DND-41 (cell line): ENCODE measurements at regions not wholly inside any gene's neighbourhood (a gene's known extent, or its start where the extent isn't known, plus 50 kb on each side); places are given as distances from the start of the nearest gene placed in this dataset.

ENCODE experiments used
- ATAC-seq: fragments of 200-7000 bp; cut with Tn5 transposase; 3 replicates; pipeline ENCODE4 v1.9.1; 2021; ENCODE audit warnings: low read depth; ENCODE audit not compliant: insufficient read depth
- DNase-seq: peaks from one replicate; pipeline ENCODE4 v3.0.0-alpha.2; 2020
- H2AFZ ChIP-seq: 2 replicates; pipeline ENCODE4 v1.6.0; 2012; ENCODE audit warnings: low read depth, low read length
- H3K27ac ChIP-seq: 2 replicates; pipeline ENCODE4 v1.5.1; 2012; ENCODE audit warnings: low read length, inconsistent platforms
- H3K27me3 ChIP-seq: fragments of 200-600 bp; sonication (generic); 2 replicates; pipeline ENCODE4 v1.6.0; 2012; ENCODE audit warnings: low read length, mild to moderate bottlenecking, inconsistent platforms; ENCODE audit not compliant: insufficient read depth, poor library complexity
- H3K36me3 ChIP-seq: 2 replicates; pipeline ENCODE4 v1.5.1; 2012; ENCODE audit warnings: low read length, inconsistent platforms; ENCODE audit not compliant: insufficient read depth
- H3K4me1 ChIP-seq: 2 replicates; pipeline ENCODE4 v1.5.1; 2012; ENCODE audit warnings: mild to moderate bottlenecking, low read length; ENCODE audit not compliant: insufficient read depth
- H3K4me2 ChIP-seq: 2 replicates; pipeline ENCODE4 v1.6.0; 2012; ENCODE audit warnings: mild to moderate bottlenecking, moderate library complexity, low read length, inconsistent platforms; ENCODE audit not compliant: insufficient read depth
- H3K4me3 ChIP-seq, 2 experiments: fragments of 200-600 bp in 1 of 2; shearing (Covaris generic) in 1 of 2; 2 replicates each; pipeline ENCODE4 v1.5.1; 2012 to 2016; ENCODE audit warnings: inconsistent platforms in 2 of 2, low read length in 2 of 2, mild to moderate bottlenecking in 2 of 2, low read depth in 1 of 2, moderate library complexity in 1 of 2
- H3K79me2 ChIP-seq: 2 replicates; pipeline ENCODE4 v1.6.0; 2012; ENCODE audit warnings: low read length, inconsistent platforms; ENCODE audit not compliant: insufficient read depth
- H3K9ac ChIP-seq: 2 replicates; pipeline ENCODE4 v1.6.0; 2012; ENCODE audit warnings: low read depth, mild to moderate bottlenecking, inconsistent platforms, low read length, moderate library complexity
- H3K9me3 ChIP-seq: 2 replicates; pipeline ENCODE4 v1.5.1; 2012; ENCODE audit warnings: low read length, moderate library complexity, mild to moderate bottlenecking, inconsistent platforms; ENCODE audit not compliant: insufficient read depth, severe bottlenecking
- H4K20me1 ChIP-seq: 2 replicates; pipeline ENCODE4 v1.6.0; 2012; ENCODE audit warnings: low read length; ENCODE audit not compliant: insufficient read depth
- EZH2 ChIP-seq: IDR thresholded peaks from 3 replicates; pipeline ENCODE4 v1.6.1; 2012; ENCODE audit warnings: borderline replicate concordance, low read depth, mild to moderate bottlenecking, moderate library complexity, low read length, inconsistent platforms; ENCODE audit not compliant: severe bottlenecking
- TF ChIP-seq, protein P1 (sequence below): IDR thresholded peaks from 2 replicates; pipeline ENCODE4 v1.5.1; 2012; ENCODE audit warnings: borderline replicate concordance, low read length, moderate library complexity, mild to moderate bottlenecking; ENCODE audit not compliant: poor library complexity, severe bottlenecking; ENCODE audit errors: extremely low read depth

DNA sequence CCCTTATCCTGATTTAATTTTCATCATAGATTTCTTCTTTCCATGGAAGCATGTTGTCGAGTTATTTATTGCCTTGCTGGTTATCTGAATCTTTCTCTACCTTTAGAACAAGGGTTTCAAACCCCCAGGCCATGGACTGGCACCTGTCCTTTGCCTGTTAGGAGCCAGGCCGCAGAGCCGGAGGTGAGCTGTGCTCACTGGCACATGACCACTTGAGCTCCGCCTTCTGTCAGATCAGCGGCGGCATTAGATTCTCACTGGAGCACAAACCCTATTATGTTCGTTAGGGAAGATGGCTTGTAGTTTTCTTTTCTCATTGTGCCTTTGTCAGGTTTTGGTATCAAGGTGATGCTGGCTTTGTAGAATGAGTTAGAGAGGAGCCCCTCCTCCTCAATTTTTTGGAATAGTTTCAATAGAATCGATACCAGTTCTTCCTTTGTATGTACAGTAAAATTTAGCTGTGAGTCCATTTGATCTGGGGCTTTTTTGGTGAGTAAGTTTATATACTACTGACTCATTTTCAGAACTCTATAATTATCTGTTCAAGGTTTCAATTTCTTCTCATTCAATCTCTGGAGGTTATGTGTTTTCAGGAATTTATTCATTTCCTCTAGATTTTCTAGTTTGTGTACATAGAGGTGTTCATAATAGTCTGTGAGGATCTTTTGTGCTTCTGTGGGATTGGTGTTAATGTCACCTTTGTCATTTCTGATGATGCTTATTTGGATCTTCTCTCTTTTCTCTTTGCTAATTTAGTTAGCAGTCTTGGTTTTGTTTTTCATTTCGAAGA is 668.0 kb upstream of the FAM98A start:
- Histone ChIP-seq H3K4me1 (no peaks in the 10 kb centered on the region), H3K27ac (no peak overlapping the region), H4K20me1 (no peaks in the 10 kb centered on the region), H3K36me3 (no peaks in the 10 kb centered on the region), H3K9ac (no peak overlapping the region), H3K27me3 (no peaks in the 10 kb centered on the region), H3K79me2 (no peaks in the 10 kb centered on the region), H2AFZ (no peak overlapping the region), H3K4me2 (no peak overlapping the region), H3K4me3 (no peak overlapping the region), H3K9me3 (no peaks in the 10 kb centered on the region)
- TF ChIP-seq, protein P1, sequence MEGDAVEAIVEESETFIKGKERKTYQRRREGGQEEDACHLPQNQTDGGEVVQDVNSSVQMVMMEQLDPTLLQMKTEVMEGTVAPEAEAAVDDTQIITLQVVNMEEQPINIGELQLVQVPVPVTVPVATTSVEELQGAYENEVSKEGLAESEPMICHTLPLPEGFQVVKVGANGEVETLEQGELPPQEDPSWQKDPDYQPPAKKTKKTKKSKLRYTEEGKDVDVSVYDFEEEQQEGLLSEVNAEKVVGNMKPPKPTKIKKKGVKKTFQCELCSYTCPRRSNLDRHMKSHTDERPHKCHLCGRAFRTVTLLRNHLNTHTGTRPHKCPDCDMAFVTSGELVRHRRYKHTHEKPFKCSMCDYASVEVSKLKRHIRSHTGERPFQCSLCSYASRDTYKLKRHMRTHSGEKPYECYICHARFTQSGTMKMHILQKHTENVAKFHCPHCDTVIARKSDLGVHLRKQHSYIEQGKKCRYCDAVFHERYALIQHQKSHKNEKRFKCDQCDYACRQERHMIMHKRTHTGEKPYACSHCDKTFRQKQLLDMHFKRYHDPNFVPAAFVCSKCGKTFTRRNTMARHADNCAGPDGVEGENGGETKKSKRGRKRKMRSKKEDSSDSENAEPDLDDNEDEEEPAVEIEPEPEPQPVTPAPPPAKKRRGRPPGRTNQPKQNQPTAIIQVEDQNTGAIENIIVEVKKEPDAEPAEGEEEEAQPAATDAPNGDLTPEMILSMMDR, result no peak
- no peak for TF ChIP-seq EZH2
- ATAC-seq (no peak), DNase-seq (no peak)

DNA sequence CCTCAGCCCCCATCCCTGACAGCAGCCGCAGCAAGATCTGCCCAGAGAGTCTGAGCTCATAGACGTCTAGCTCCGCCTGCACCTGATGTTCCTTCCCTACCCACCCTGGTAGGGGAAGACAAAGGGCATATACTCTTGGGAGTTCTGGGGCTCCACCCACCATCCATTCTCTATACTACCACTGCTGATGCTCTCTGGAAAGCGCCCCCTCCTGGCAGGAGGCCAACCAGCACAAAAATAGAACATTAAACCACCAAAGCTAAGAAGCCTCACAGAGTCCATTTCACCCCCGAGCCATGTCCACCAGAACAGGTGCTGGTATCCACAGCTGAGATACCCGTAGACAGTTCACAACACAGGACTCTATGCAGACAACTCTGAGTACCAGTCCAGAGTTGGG is 662.6 kb upstream of the FAM98A start:
- Histone ChIP-seq H3K27me3 (no peaks in the 10 kb centered on the region), H3K4me3 (no peak overlapping the region), H2AFZ (no peak overlapping the region), H3K27ac (no peak overlapping the region), H3K4me2 (no peak overlapping the region), H3K9ac (no peak overlapping the region), H3K79me2 (no peaks in the 10 kb centered on the region), H3K4me1 (no peaks in the 10 kb centered on the region), H3K9me3 (no peaks in the 10 kb centered on the region), H4K20me1 (no peaks in the 10 kb centered on the region), H3K36me3 (no peaks in the 10 kb centered on the region)
- TF ChIP-seq, protein P1, result no peak
- no peak for TF ChIP-seq EZH2
- ATAC-seq (no peak), DNase-seq (no peak)

DNA sequence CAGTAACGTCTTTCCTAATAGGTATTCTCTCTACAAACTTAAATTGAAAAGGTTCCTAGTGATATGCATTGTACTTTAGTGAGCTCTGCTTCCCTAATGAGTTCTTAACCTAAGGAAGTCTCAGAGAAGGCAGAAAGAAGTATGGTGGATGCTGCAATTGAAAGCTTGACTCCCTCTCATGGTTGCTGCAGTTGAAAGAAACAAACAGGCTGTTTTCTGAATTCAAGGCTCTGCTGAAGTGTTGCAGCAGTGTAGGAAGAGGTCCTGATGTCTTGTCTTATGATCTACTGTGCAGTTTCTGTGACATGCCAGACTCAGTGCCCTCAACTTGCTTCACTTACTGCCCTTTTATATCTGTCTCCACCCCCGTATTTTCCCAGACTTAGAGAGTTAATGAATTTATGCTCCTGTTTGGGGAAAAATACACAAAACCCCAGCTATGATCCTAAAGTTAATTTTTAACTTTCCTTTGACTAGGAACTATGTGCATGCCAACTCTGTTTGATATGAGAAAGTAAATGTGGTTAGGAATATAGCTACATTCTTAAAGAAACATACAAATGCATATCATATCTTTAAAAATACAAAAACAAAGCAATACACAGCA is 655.3 kb upstream of the FAM98A start:
- Histone ChIP-seq H3K4me2 (no peak overlapping the region), H2AFZ (peak overlapping the region; percentile 9; the same call in 1 of the 2 replicates), H3K27me3 (no peaks in the 10 kb centered on the region), H3K27ac (no peak overlapping the region), H3K36me3 (no peaks in the 10 kb centered on the region), H3K9me3 (no peaks in the 10 kb centered on the region), H3K4me3 (no peak overlapping the region), H3K79me2 (no peaks in the 10 kb centered on the region), H3K9ac (no peak overlapping the region), H3K4me1 (no peaks in the 10 kb centered on the region), H4K20me1 (no peaks in the 10 kb centered on the region)
- ATAC-seq, result no peak
- TF ChIP-seq, protein P1, result no peak
- no peak for TF ChIP-seq EZH2
- no peak for DNase-seq

DNA sequence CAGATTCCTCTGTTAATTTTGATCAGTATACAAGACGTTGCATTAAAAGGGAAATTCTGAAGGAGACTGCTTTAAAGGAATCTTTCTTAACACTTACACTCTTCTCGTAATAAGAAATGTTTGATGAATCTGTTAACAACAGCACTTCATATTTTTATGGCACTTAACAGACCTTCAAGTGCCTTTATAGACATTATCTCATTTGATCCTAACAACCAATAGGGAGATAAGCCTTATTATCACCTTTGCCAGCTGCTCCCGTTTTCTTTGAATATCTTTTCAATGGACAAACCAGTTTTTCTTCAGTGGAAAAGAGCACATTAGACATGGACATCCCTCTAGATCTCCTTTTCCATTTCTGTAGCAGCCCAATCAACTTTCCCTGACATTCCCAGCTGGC is 653.0 kb upstream of the FAM98A start:
- Histone ChIP-seq H3K79me2 (no peaks in the 10 kb centered on the region), H3K9me3 (no peaks in the 10 kb centered on the region), H3K27me3 (no peaks in the 10 kb centered on the region), H3K4me1 (no peaks in the 10 kb centered on the region), H3K9ac (no peak overlapping the region), H3K27ac (no peak overlapping the region), H3K36me3 (no peaks in the 10 kb centered on the region), H3K4me3 (no peak overlapping the region), H3K4me2 (no peak overlapping the region), H4K20me1 (no peaks in the 10 kb centered on the region), H2AFZ (no peak overlapping the region)
- TF ChIP-seq, protein P1, result no peak
- no peak for TF ChIP-seq EZH2
- ATAC-seq (no peak), DNase-seq (no peak)
